ENCODE measurements at regions not wholly inside any gene's neighbourhood (a gene's known extent, or its start where the extent isn't known, plus 50 kb on each side); places are given as distances from the start of the nearest gene placed in this dataset.

GRCh38 chr5:125201446-125202052 lies 455.1 kb upstream of the ZNF608 start:
- Histone ChIP-seq H3K27ac (ENCODE audit: extremely low read length, insufficient read depth, low read length) (no peak overlapping the region), H3K36me3 (replicated peaks in 1 of 2; ENCODE audit: control insufficient read depth in 1 of 2, insufficient read depth in 2 of 2, low read length in 2 of 2) (no peaks in the 10 kb centered on the region), H3K4me1 (ENCODE audit: insufficient read depth, low read length) (no peaks in the 10 kb centered on the region), H3K4me3 (replicated peaks in 1 of 3; ENCODE audit: insufficient read depth in 1 of 3, low read depth in 2 of 3, low read length in 3 of 3) (no peak overlapping the region), H3K9me3 (ENCODE audit: low read length) (no peaks in the 10 kb centered on the region), H3K79me2 (ENCODE audit: insufficient read depth, low read length) (no peaks in the 10 kb centered on the region), H3K27me3 (ENCODE audit: control insufficient read depth in 1 of 2, insufficient read depth in 2 of 2, low read length in 2 of 2) (no peaks in the 10 kb centered on the region), H2AFZ (ENCODE audit: low read length) (no peak overlapping the region), H3K4me2 (ENCODE audit: low read depth, low read length) (no peak overlapping the region), H3K9ac (ENCODE audit: insufficient read depth, low read depth, low read length) (no peak overlapping the region), H4K20me1 (ENCODE audit: insufficient read depth, low read length) (no peaks in the 10 kb centered on the region)
- CTCF ChIA-PET (ENCODE audit: low intra/inter-chr PET ratio, low total read pairs): no interaction called here
- no TSS peak for BruUV-seq (replicated peaks)
- TF ChIP-seq ZNF160 (CRISPR knock-in tag; IDR thresholded peaks at IDR 0.05) (no peak), YY1 (IDR thresholded peaks at IDR 0.05; ENCODE audit: insufficient read depth, insufficient replicate concordance, low read depth, low read length) (no peak), ZNF18 (CRISPR knock-in tag; IDR thresholded peaks at IDR 0.05; ENCODE audit: insufficient replicate concordance) (no peak), HOMEZ (CRISPR knock-in tag; IDR thresholded peaks at IDR 0.05; ENCODE audit: low read depth) (no peak), CAMTA2 (CRISPR knock-in tag; IDR thresholded peaks at IDR 0.05; ENCODE audit: borderline replicate concordance) (no peak), GRHL1 (CRISPR knock-in tag; conservative IDR thresholded peaks at IDR 0.05) (no peak), ZNF547 (CRISPR knock-in tag; IDR thresholded peaks at IDR 0.05) (no peak), TEAD3 (CRISPR knock-in tag; optimal IDR thresholded peaks at IDR 0.05; ENCODE audit: borderline replicate concordance) (no peak), ZUFSP (CRISPR knock-in tag; IDR thresholded peaks at IDR 0.05; ENCODE audit: borderline replicate concordance) (no peak)
- ATAC-seq (no peak), DNase-seq (ENCODE audit: low spot score) (no peak), FAIRE-seq (no peak)
- POLR2A ChIA-PET: no interaction called here
- in situ Hi-C loops (cut with HindIII; ENCODE audit: extremely low pct_ligation_motif_present, low pct_unique_long_range_greater_than_20kb) (no loop called here), intact Hi-C loops (cut with micrococcal nuclease; ENCODE audit: unreplicated experiment) (no loop called here)
- 43% methylated on average over 3 of the region's 3 CpGs for WGBS (ENCODE audit: low lambda C conversion rate)

Measured in HepG2 (cell line).